SJCRH30 (cell line): ENCODE measurements at regions not wholly inside any gene's neighbourhood (a gene's known extent, or its start where the extent isn't known, plus 50 kb on each side); places are given as distances from the start of the nearest gene placed in this dataset.
"Not testable (repeated sequence)": the region's sequence is repeated elsewhere in the genome, so short reads cannot be mapped to it uniquely, and the experiment has no call there.

Source experiments
- DNase-seq, 2 experiments: peaks; one replicate each; pipeline ENCODE4 v3.0.0-alpha.2; 2015 to 2020
- H3K27ac ChIP-seq: fragments of 250-450 bp; sonication (Bioruptor Pico); 2 replicates; pipeline ENCODE4 v1.5.1; 2020; ENCODE audit warnings: mild to moderate bottlenecking, moderate library complexity
- H3K27me3 ChIP-seq: fragments of 250-450 bp; sonication (Bioruptor Pico); 2 replicates; pipeline ENCODE4 v1.5.1; 2020; ENCODE audit warnings: mild to moderate bottlenecking, moderate library complexity
- H3K36me3 ChIP-seq: fragments of 250-450 bp; sonication (Bioruptor Pico); 2 replicates; pipeline ENCODE4 v1.5.1; 2020; ENCODE audit warnings: mild to moderate bottlenecking, moderate library complexity
- H3K4me1 ChIP-seq: fragments of 250-450 bp; sonication (Bioruptor Pico); 2 replicates; pipeline ENCODE4 v1.5.1; 2020; ENCODE audit warnings: mild to moderate bottlenecking, moderate library complexity
- H3K4me3 ChIP-seq: fragments of 250-450 bp; sonication (Bioruptor Pico); 2 replicates; pipeline ENCODE4 v1.5.1; 2020; ENCODE audit warnings: mild to moderate bottlenecking, moderate library complexity
- H3K9me3 ChIP-seq: fragments of 250-450 bp; sonication (Bioruptor Pico); replicated peaks from 2 replicates; pipeline ENCODE4 v1.5.1; 2020; ENCODE audit warnings: mild to moderate bottlenecking, moderate library complexity

DNA sequence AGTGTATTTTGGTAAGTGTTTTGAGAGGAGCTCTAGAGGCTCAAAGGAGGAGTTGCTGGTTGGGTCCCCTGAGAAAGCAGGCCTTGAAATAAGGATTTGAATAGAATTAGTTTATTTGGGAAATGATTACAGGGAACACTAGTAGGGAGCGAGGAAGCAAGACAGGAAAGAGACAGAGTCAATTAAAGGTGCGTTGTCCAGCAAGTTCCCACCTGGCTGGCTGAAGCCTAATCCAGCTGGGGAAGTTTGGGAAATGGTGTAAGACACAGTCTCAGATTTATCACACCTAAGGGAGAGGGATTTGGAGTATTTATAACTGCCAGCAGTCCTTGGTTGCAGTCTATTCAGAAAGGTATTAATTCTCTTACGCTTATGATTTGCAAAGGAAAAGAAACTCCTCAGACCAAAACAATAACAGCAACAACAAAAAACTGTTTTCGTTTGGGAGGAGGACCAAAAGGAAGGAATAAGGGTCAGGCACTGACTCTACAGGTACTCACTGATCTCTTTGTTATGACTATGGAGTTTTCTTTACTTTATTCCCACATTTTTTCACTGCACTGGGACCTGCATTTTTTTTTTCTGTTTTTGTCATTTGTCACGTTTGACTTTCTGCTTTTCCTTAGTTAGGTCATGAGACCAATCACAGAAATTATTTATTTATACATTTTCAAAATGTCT lies 780.8 kb downstream of the TTLL7 start:
- not testable (repeated sequence) for H3K4me3 ChIP-seq, H3K27ac ChIP-seq, H3K27me3 ChIP-seq, H3K4me1 ChIP-seq, H3K9me3 ChIP-seq, H3K36me3 ChIP-seq, DNase-seq

DNA sequence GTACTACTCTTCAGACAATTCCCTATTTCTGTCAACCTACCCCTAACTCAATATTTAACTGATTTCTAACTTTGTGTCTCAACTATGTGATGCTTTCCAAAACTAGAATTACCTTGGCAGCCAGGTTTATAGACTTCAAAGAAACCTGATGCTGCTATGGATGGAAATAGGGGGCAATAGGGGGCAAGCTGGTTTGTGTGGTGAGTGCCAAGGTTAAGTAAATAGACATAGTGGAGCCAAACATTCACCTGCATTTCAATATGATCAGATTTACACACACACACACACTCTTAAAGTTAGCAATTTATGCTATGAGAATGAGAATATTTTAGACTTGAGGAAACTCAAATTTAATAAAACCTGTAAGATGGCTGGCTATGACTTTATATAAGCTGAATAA lies 784.6 kb downstream of the TTLL7 start:
- not testable (repeated sequence) for DNase-seq, H3K4me1 ChIP-seq, H3K27ac ChIP-seq, H3K27me3 ChIP-seq, H3K36me3 ChIP-seq, H3K9me3 ChIP-seq, H3K4me3 ChIP-seq

DNA sequence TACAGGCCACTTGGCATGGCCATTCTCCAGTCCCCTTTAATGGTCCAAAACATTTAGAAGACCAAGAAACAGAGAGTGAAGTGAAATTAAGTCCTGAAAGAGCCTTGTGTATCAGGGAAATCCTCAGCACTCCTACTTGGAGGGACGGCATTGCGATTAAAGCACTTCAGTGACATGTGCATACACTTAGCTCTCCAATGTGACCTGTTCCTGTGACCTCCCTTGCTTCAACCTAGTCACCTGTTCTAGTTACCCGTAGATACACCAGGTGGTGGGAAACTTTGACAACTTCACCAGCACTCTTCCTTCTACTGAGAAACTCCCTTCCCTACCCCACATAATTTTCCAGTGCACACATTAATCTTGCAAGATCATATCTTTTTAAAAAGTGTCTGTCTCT lies 785.3 kb downstream of the TTLL7 start:
- DNase-seq, H3K36me3 ChIP-seq, H3K4me3 ChIP-seq, H3K27me3 ChIP-seq, H3K4me1 ChIP-seq, H3K9me3 ChIP-seq, H3K27ac ChIP-seq: not testable (repeated sequence)

DNA sequence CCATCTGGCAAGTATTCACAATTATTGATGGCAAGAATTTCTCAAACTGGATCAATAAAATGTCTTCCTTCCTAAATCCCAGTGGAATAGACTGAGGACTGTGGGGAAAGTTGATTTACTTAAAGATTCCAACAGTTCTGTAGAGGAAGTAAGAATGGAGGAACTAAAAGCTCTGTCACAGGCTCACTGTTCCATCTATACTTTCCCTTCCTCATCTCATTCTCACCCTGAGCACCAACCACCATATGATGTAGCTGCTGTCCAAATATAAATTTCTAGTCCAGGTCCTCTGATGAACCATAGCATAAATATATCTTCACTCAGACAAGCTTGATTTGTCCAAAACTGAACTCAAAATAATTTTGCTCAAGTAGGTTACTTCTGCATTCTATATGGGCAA lies 786.9 kb downstream of the TTLL7 start:
- not testable (repeated sequence) for H3K9me3 ChIP-seq

DNA sequence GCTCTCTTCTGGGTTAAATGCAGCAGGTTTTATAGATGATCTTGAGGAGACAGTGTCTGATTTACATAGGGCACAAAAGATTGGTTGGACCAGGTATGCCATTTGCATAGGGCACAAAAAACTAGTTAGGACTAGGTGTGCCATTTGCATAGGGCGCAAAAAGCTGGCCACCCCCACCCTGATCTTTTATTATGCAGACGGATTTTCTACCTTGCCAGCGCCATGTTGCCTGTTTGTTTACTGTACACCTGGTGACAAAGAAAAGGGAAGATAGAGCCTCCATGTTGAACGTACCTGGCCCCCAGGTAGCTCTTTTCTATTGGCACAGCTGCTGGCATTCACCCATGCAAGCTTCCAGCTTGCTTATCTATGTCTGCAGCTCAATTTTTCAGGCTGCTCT lies 790.4 kb downstream of the TTLL7 start:
- H3K36me3 ChIP-seq, H3K27ac ChIP-seq, H3K4me1 ChIP-seq, DNase-seq, H3K4me3 ChIP-seq, H3K27me3 ChIP-seq, H3K9me3 ChIP-seq: not testable (repeated sequence)

More for the DNA sequence above, 786.9 kb downstream of the TTLL7 start:
- not testable (repeated sequence) for H3K27ac ChIP-seq, DNase-seq, H3K36me3 ChIP-seq, H3K4me3 ChIP-seq, H3K27me3 ChIP-seq, H3K4me1 ChIP-seq

DNA sequence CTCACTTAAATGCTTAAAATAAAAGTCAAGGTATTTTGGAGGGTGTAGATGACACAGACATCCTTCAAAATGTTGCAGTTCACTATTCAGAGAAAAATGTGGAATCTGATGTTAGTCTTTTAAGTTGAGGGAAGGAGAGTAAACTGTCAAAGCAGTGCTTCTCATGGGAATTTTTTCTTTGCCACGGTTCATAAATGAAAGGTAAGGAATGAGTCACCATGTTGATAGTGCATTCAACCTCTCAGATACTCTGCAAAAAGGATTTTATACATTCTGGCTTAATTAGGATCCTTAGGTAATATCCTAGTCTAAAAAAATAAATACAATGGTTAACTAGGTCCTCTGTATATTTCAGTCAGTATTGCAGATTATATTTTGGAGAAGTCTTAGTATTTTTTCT lies 804.3 kb downstream of the TTLL7 start:
- not testable (repeated sequence) for H3K9me3 ChIP-seq, H3K4me3 ChIP-seq, DNase-seq, H3K4me1 ChIP-seq, H3K27me3 ChIP-seq, H3K27ac ChIP-seq, H3K36me3 ChIP-seq

DNA sequence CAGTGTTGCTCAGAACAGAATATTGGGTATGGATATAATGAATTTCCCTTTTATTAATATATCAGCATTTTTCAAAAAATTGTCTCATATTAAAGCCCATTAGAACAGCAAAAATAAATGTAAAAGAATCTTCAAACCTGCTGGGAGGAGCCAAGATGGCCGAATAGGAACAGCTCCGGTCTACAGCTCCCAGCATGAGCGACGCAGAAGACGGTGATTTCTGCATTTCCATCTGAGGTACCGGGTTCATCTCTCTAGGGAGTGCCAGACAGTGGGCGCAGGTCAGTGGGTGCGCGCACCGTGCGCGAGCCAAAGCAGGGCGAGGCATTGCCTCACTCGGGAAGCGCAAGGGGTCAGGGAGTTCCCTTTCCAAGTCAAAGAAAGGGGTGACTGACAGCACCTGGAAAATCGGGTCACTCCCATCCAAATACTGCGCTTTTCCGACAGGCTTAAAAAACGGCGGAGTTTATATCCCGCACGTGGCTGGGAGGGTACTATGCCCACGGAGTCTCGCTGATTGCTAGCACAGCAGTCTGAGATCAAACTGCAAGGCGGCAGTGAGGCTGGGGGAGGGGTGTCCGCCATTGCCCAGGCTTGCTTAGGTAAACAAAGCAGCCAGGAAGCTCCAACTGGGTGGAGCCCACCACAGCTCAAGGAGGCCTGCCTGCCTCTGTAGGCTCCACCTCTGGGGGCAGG lies 816.8 kb downstream of the TTLL7 start:
- not testable (repeated sequence) for DNase-seq, H3K27me3 ChIP-seq, H3K36me3 ChIP-seq, H3K27ac ChIP-seq, H3K9me3 ChIP-seq, H3K4me1 ChIP-seq, H3K4me3 ChIP-seq

DNA sequence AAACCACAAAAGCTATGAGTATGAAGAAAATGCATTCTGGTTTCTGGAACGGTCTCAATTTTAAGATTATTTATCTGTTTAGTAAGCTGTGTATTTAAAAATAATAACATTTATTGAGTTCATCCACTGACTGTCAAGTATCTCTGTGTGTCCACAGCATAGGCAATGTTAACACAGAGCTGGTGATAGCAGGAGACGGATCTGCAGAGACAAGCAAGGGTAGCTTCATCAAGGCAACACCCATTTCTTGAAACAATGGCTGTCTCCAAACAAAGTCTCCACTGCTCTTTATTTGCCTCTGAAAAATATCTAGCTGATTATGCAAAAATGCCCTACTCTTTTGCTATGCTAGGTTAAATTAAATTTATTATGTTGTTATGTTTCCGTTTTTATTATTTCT lies 818.3 kb downstream of the TTLL7 start:
- H3K27me3 ChIP-seq, H3K4me1 ChIP-seq, H3K36me3 ChIP-seq, H3K27ac ChIP-seq, H3K4me3 ChIP-seq, DNase-seq, H3K9me3 ChIP-seq: not testable (repeated sequence)

DNA sequence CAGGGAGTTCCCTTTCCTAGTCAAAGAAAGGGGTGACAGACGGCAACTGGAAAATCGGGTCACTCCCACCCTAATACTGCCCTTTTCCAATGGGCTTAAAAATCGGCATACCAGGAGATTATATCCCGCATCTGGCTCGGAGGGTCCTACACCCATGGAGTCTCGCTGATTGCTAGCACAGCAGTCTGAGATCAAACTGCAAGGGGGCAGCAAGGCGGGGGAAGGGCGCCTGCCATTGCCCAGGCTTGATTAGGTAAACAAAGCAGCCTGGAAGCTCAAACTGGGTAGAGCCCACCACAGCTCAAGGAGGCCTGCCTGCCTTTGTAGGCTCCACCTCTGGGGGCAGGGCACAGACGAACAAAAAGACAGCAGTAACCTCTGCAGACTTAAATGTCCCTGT lies 831.3 kb downstream of the TTLL7 start:
- H3K4me1 ChIP-seq, H3K4me3 ChIP-seq, H3K9me3 ChIP-seq, H3K27ac ChIP-seq, H3K36me3 ChIP-seq, DNase-seq, H3K27me3 ChIP-seq: not testable (repeated sequence)

DNA sequence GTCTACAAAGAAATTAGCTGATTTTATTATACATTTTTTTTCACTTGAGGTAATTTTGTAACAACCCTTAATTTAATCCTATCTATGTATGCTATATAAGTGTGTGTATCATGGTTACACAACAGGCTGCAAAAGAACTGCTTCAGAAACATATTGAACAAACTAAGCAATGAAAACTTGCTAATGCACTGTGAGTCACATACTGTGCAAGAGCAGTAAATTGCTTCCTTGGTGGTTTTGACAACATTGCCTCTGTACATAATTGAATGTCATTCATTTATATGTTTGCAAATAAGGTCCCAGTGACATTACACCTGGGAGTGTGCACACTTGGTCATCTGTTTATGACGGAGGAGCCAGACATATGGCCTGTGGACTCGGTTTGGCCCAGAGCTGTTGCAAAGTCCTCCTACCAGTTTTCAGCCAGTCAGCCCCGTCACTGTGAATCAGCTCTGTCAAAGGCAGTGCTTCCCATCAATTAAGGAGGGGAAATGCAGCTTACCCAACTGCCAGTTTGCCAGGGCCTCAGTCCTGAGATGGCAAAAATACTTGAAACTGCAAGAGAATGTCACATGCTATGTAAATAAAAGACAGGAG lies 835.0 kb downstream of the TTLL7 start:
- not testable (repeated sequence) for H3K4me1 ChIP-seq, DNase-seq, H3K4me3 ChIP-seq, H3K27ac ChIP-seq, H3K36me3 ChIP-seq, H3K27me3 ChIP-seq, H3K9me3 ChIP-seq

DNA sequence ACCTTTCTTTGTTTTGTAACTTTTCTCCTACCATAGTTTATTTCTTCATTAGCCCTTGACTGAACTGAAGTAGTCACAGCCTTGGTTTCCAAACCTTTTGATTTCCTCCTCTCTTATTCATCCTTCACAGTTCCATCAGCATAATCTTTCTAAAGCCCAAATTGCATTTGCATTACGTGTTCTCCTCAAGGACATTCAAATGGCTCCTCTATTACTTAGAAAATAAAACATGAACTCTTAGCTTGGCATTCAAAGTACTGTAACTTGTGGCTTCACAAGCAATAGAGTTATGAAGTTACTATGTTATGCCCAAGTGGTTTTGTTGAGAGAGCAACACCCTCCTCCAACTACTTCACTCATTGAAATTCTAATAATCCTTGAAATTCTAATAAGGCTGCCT lies 840.0 kb downstream of the TTLL7 start:
- H3K27me3 ChIP-seq, H3K4me1 ChIP-seq: not testable (repeated sequence)

DNA sequence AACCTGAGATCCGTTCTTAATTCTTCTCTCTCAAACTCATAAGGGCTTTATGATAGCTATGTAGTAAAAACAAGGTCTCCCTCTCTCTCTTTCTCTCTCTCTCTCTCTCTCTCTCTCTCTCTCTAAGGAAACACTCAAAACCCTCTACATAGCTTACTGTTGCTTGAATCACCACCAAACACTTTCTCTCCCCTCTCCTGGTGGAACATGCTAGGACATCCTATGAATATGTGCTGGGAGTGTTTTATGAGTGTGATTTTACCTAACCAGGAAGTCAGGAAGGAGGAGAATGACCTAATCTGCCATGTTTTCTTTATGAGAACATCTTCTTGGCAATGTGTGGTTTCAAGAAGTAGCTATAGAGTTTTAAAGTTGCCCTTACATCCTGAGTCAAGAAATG lies 844.6 kb downstream of the TTLL7 start:
- not testable (repeated sequence) for H3K27ac ChIP-seq, H3K27me3 ChIP-seq, H3K4me1 ChIP-seq, H3K36me3 ChIP-seq, DNase-seq, H3K4me3 ChIP-seq, H3K9me3 ChIP-seq

More for the DNA sequence above, 840.0 kb downstream of the TTLL7 start:
- H3K36me3 ChIP-seq, H3K9me3 ChIP-seq, H3K4me3 ChIP-seq, DNase-seq, H3K27ac ChIP-seq: not testable (repeated sequence)

DNA sequence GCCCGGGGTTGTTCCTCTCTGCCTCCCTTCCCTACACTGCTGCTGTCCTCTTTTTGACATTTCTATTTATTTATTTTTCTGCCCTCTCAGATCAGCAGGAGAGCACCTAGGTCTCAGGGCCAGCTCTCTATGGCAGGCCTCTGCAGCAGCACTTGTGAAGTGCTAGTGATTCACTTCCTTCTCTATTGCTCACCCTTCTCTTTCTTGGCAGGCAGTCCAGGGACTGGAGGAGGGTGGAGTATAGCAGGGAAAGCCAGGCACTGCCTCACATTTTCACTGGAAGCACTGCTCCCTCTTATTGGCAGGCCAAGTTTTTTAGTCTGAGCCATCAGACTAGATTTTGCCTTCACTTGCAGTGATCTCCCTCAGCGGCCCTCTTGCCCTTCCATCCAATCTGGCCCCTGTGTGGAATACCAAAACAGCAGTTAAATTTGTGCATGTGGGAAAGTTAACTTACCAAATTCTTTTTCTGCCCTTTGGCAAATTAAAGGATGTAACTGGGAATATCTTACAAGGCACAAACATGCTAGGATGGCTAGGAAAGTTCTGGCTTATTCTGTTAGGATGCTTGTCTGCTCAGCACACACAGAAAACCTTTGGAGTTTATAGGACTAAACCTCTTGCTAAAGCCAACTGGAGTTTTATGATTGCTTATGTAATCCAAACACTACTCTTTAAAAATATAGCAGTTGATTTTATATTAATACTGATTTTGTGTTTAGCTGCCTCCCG lies 847.6 kb downstream of the TTLL7 start:
- not testable (repeated sequence) for H3K36me3 ChIP-seq, H3K27me3 ChIP-seq, DNase-seq, H3K27ac ChIP-seq, H3K9me3 ChIP-seq, H3K4me3 ChIP-seq, H3K4me1 ChIP-seq

DNA sequence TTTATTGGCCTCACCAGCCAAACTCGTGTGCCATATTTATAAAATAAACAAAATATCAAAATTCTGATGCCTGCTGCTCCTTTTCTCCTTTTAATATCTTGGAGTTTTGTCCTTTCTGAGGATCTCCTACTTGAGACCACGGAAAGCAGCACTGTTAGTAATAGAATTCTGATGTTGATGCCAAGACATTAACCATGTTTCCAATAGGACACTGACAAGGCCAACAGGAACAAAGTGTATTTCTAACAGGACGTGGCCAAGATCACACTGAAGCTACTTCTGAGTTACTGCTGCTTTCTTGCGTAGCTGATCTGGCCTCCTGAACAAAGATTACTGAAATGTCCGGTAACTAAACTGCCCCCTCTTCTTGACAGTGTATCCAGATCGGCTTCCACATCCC lies 848.5 kb downstream of the TTLL7 start:
- not testable (repeated sequence) for H3K36me3 ChIP-seq, H3K9me3 ChIP-seq, DNase-seq, H3K27ac ChIP-seq, H3K4me3 ChIP-seq, H3K4me1 ChIP-seq, H3K27me3 ChIP-seq

DNA sequence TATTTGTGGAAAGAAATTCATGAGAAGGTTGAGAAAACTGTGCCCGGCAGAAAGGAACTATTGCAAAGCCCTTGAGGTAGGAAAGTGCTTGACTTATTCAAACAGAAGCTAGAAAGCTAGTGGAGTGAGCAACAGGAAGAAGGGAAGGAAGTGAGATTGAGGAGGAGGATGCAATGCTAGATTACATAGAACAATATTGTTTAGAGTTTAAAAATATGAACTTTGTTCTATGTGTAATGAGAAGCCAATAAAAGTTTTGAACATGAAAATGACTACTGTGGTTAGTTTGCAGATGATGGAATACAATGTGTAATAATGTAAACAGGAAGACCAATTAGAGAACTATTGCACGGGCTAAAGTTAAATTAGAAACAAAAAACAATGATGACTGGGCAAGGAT lies 853.1 kb downstream of the TTLL7 start:
- DNase-seq, H3K36me3 ChIP-seq: not testable (repeated sequence)

More for the DNA sequence above, 853.1 kb downstream of the TTLL7 start:
- H3K9me3 ChIP-seq, H3K27ac ChIP-seq, H3K27me3 ChIP-seq, H3K4me1 ChIP-seq, H3K4me3 ChIP-seq: not testable (repeated sequence)
